GM12873 (cell line): ENCODE measurements at regions not wholly inside any gene's neighbourhood (a gene's known extent, or its start where the extent isn't known, plus 50 kb on each side); places are given as distances from the start of the nearest gene placed in this dataset.

Source experiments
- CTCF ChIP-seq: IDR thresholded peaks from 2 replicates; pipeline ENCODE4 v1.5.1; 2012; ENCODE audit warnings: low read depth, mild to moderate bottlenecking, moderate library complexity, low read length, control low read depth; ENCODE audit not compliant: insufficient read depth; ENCODE audit errors: missing control alignments

- no peak for TF ChIP-seq CTCF
Observed at GRCh38 chr2:155727187-155727895, 605.2 kb downstream of the NR4A2 start.

DNA sequence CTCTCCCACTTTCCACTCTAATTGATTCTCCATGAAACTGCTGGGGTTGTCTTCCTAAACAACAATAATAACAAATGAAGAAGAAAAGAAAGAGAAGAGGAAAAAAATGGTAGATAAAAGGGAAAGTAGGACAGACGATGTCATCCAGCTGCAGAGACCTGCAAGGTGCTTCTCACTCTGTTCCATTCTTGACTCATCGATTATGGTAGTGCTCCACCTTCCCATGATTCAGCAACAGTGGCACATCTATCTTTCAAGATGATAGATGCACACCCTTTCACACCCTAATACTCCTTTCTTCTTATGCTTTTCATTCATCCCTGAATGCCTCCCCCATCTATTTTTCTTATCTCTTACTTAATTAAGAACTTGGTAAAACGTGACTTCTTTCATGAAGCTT is 610.2 kb downstream of the NR4A2 start:
- TF ChIP-seq CTCF: no peak

- no peak for TF ChIP-seq CTCF
Observed at GRCh38 chr2:155715705-155716104, 616.8 kb downstream of the NR4A2 start.

DNA sequence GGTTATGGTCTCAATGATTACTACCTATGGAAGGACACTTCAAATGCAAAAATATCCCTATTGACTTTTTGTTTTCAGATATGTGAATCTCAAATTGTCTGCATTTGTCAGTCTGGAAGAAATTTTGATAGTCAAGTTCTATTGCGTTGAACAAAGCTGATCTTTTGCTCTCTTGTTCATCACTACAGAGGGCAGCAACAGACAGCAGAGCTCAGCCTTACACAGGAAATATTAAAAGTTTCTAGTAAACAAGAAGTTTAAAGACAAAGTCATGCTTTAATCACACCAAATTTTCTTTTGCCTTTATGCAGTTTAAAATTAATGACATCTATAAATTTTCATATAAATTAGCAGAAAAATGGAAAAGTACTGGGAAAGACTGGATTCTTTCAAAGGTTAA is 617.5 kb downstream of the NR4A2 start:
- TF ChIP-seq CTCF: no peak

- no peak for TF ChIP-seq CTCF
Observed at GRCh38 chr2:155708071-155708470, 624.5 kb downstream of the NR4A2 start.

- TF ChIP-seq CTCF: no peak
Observed at GRCh38 chr2:155703917-155704316, 628.6 kb downstream of the NR4A2 start.

GRCh38 chr2:155703048-155703447 is 629.5 kb downstream of the NR4A2 start:
- no peak for TF ChIP-seq CTCF
